Esophagus muscularis mucosa (tissue), 4 donors: ENCODE measurements at regions not wholly inside any gene's neighbourhood (a gene's known extent, or its start where the extent isn't known, plus 50 kb on each side); places are given as distances from the start of the nearest gene placed in this dataset.

Experiments
- DNase-seq: peaks from one replicate; pipeline ENCODE4 v3.0.0-alpha.2; 2017; ENCODE audit errors: extremely low spot score
- H3K27ac ChIP-seq, 4 donors: fragments of 200-600 bp; sonication (generic); replicated peaks in 1 of 4; 1 replicate in 3 of 4; 2 replicates in 1 of 4; pipeline ENCODE4 v1.5.1; 2016 to 2019; ENCODE audit warnings: mild to moderate bottlenecking in 1 of 4
- H3K27me3 ChIP-seq, 4 donors: fragments of 200-600 bp; sonication (generic); one replicate each; pipeline versions ENCODE4 v1.5.1 to v1.6.0; 2016 to 2019
- H3K36me3 ChIP-seq, 4 donors: fragments of 200-600 bp; sonication (generic); one replicate each; pipeline ENCODE4 v1.5.1; 2016 to 2019
- H3K4me1 ChIP-seq, 4 donors: fragments of 200-600 bp; sonication (generic); one replicate each; pipeline ENCODE4 v1.5.1; 2016 to 2019
- H3K4me3 ChIP-seq, 4 donors: fragments of 200-600 bp; sonication (generic); 1 replicate in 2 of 4; 2 replicates in 2 of 4; pipeline ENCODE4 v1.5.1; 2016 to 2019; ENCODE audit warnings: mild to moderate bottlenecking in 4 of 4, moderate library complexity in 1 of 4
- H3K9me3 ChIP-seq, 4 donors: fragments of 200-600 bp; sonication (generic); 1 replicate in 3 of 4; 2 replicates in 1 of 4; pipeline ENCODE4 v1.5.1; 2016 to 2019
- EP300 ChIP-seq: sonication (generic); formaldehyde crosslinking; IDR thresholded peaks from one replicate; pipeline ENCODE4 v1.6.1; 2017; ENCODE audit warnings: antibody characterized with exemption
- POLR2A ChIP-seq: fragments of 450-650 bp; IDR thresholded peaks from one replicate; pipeline ENCODE4 v1.6.1; 2017; ENCODE audit warnings: antibody characterized with exemption, moderate library complexity, mild to moderate bottlenecking, low read depth
- POLR2AphosphoS5 ChIP-seq, 2 donors: sonication (generic); formaldehyde crosslinking; IDR thresholded peaks; one replicate each; pipeline ENCODE4 v1.6.1; 2017; ENCODE audit warnings: antibody characterized with exemption in 2 of 2
- WGBS: methylation state at CpG from one replicate; pipeline ENCODE4 v1.1.5; 2018; 5-methylcytosine and 5-hydroxymethylcytosine counted together
- intact Hi-C: fragments of 100-400 bp; cut with DNase I; formaldehyde crosslinking; loops from one replicate; pipeline ENCODE4 v1.15.1; 2023
- TF ChIP-seq, protein P1 (sequence below), 3 experiments: fragments of 200-600 bp in 2 of 3; fragments of 450-650 bp in 1 of 3; sonication (generic) in 2 of 3; IDR thresholded peaks; one replicate each; pipeline ENCODE4 v1.5.1; 2017 to 2019; ENCODE audit warnings: antibody characterized with exemption in 3 of 3, mild to moderate bottlenecking in 2 of 3, moderate library complexity in 1 of 3

GRCh38 chr2:237227592-237228280, 142.0 kb downstream of the COPS8 start:
- no peaks in the 10 kb centered on the region for H3K9me3 ChIP-seq
- no peak overlapping the region for H3K4me3 ChIP-seq
- 71% methylated on average over 7 of the region's 7 CpGs for WGBS
- H3K36me3 ChIP-seq: no peaks in the 10 kb centered on the region
- intact Hi-C loops: no loop called here
- no peak for TF ChIP-seq POLR2AphosphoS5 (IDR thresholded peaks at IDR 0.05)
- TF ChIP-seq, protein P1, sequence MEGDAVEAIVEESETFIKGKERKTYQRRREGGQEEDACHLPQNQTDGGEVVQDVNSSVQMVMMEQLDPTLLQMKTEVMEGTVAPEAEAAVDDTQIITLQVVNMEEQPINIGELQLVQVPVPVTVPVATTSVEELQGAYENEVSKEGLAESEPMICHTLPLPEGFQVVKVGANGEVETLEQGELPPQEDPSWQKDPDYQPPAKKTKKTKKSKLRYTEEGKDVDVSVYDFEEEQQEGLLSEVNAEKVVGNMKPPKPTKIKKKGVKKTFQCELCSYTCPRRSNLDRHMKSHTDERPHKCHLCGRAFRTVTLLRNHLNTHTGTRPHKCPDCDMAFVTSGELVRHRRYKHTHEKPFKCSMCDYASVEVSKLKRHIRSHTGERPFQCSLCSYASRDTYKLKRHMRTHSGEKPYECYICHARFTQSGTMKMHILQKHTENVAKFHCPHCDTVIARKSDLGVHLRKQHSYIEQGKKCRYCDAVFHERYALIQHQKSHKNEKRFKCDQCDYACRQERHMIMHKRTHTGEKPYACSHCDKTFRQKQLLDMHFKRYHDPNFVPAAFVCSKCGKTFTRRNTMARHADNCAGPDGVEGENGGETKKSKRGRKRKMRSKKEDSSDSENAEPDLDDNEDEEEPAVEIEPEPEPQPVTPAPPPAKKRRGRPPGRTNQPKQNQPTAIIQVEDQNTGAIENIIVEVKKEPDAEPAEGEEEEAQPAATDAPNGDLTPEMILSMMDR (IDR thresholded peaks at IDR 0.05): no peak
- TF ChIP-seq EP300: no peak
- TF ChIP-seq POLR2A: no peak
- no peaks in the 10 kb centered on the region for H3K27me3 ChIP-seq
- DNase-seq: no peak
- H3K4me1 ChIP-seq: peaks cover 4 to 16% (median 13%) of the 10 kb centered on the region in 4 donors
- no peak overlapping the region for H3K27ac ChIP-seq

DNA sequence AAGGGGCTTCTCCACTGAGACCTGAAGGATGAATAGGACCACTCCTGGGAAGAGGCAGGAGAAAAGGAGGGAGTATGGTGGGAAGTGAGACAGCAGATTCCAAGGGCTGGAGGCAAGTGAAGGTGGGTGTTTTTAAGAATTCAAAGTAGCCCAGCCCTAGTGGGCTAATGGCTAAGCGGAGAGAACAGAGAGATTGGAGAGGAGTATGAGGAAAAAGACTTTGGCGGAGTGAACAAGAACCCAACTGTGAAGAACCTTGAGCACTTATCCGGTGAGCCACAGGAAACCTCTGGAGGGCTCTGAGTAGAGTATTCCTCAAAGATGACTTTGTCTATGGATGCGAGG, 142.6 kb downstream of the COPS8 start:
- H3K27ac ChIP-seq: no peak overlapping the region
- H3K4me3 ChIP-seq: no peak overlapping the region
- WGBS: 95% methylated on average over 4 of the region's 4 CpGs
- intact Hi-C loops: no loop called here
- H3K4me1 ChIP-seq: peaks cover 4 to 10% (median 8%) of the 10 kb centered on the region in 4 donors
- no peak for DNase-seq
- no peaks in the 10 kb centered on the region for H3K27me3 ChIP-seq
- H3K9me3 ChIP-seq: no peaks in the 10 kb centered on the region
- TF ChIP-seq, protein P1 (IDR thresholded peaks at IDR 0.05): no peak
- no peak for TF ChIP-seq POLR2A
- TF ChIP-seq POLR2AphosphoS5 (IDR thresholded peaks at IDR 0.05): no peak
- TF ChIP-seq EP300: no peak
- no peaks in the 10 kb centered on the region for H3K36me3 ChIP-seq

DNA sequence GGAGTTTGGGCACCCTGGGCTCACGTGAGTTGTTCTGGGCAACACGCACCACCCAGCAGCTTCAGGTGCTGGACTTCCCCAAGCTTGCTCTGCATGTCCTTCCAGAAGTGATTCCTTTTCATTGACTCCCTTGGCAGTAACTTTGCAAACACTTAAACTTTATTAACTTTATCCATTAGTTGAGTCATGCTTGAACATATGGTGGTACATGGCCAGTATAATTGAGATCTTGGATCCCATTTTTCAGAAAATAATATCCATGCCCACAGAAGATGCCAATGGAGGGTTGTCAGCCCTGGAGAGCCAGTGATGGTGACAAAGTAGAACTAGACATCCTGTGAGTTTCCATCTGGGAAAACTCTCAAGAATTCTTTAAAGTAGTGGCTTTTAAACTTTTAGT, 144.2 kb downstream of the COPS8 start:
- 88% methylated on average over 2 of the region's 2 CpGs for WGBS
- H3K27me3 ChIP-seq: no peaks in the 10 kb centered on the region
- no peak overlapping the region for H3K27ac ChIP-seq
- no peak for TF ChIP-seq POLR2AphosphoS5 (IDR thresholded peaks at IDR 0.05)
- TF ChIP-seq POLR2A: no peak
- no peak for TF ChIP-seq EP300
- TF ChIP-seq, protein P1 (IDR thresholded peaks at IDR 0.05): no peak
- no peak overlapping the region for H3K4me3 ChIP-seq
- DNase-seq: no peak
- no peaks in the 10 kb centered on the region for H3K9me3 ChIP-seq
- H3K36me3 ChIP-seq: no peaks in the 10 kb centered on the region
- peaks cover 6 to 16% (median 15%) of the 10 kb centered on the region in 4 donors for H3K4me1 ChIP-seq
- intact Hi-C loops: no loop called here

DNA sequence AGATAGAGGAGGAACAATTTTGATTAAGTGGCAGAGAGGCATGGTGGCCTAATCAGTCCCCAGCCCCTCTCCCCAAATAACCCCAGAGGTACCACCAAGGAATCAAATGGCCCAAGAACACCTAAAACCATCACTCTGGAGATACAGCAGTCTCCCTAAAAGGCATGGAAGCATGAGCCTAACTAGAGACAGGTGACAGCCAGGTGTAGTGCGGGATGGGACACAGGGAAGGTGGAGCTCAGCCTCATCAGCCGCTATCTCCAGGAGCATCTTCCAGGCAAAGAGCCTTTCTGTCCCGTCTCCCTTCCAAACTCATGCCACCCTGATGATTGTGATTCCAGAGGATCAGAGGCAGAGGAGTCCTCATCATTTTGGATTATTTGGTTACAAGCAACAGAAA, 144.7 kb downstream of the COPS8 start:
- Histone ChIP-seq H3K4me1 (peaks cover 11 to 20% (median 20%) of the 10 kb centered on the region in 4 donors), H3K27me3 (no peaks in the 10 kb centered on the region), H3K4me3 (no peak overlapping the region), H3K27ac (no peak overlapping the region), H3K9me3 (no peaks in the 10 kb centered on the region), H3K36me3 (no peaks in the 10 kb centered on the region)
- WGBS: 87% methylated on average over 3 of the region's 3 CpGs
- no peak for DNase-seq
- intact Hi-C loops: no loop called here
- TF ChIP-seq, protein P1 (IDR thresholded peaks at IDR 0.05): no peak
- TF ChIP-seq EP300 (no peak), POLR2A (no peak), POLR2AphosphoS5 (IDR thresholded peaks at IDR 0.05) (no peak)

DNA sequence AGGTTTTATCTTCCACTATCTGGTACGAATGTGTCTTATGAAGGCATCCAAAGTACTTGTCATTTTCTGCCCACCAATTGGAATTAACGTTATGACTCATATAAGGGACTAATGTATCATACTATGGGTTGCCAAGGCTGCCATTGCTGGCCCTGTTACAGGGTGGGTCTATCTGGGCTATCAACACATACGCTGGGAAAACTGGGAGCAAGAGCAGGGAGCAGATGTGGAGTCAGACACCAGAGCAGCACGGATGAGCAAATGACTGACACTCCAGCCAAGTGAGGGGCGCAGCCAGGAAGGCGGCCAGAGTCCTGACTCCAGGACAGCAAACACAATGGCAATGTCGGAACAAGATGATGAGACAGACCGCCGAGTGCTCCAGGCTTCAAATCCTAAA, 145.9 kb downstream of the COPS8 start:
- peak; percentile 60 for DNase-seq
- TF ChIP-seq POLR2A (no peak), POLR2AphosphoS5 (IDR thresholded peaks at IDR 0.05) (no peak), EP300 (no peak)
- TF ChIP-seq, protein P1 (IDR thresholded peaks at IDR 0.05): no peak
- H3K4me1 ChIP-seq: peaks cover 12 to 33% (median 32%) of the 10 kb centered on the region in 4 donors
- no peaks in the 10 kb centered on the region for H3K9me3 ChIP-seq
- H3K4me3 ChIP-seq: no peak overlapping the region
- WGBS: 90% methylated on average over 9 of the region's 9 CpGs
- no peaks in the 10 kb centered on the region for H3K36me3 ChIP-seq
- no peak overlapping the region for H3K27ac ChIP-seq
- intact Hi-C loops: no loop called here
- no peaks in the 10 kb centered on the region for H3K27me3 ChIP-seq
